ENCODE measurements at regions not wholly inside any gene's neighbourhood (a gene's known extent, or its start where the extent isn't known, plus 50 kb on each side); places are given as distances from the start of the nearest gene placed in this dataset.

DNA sequence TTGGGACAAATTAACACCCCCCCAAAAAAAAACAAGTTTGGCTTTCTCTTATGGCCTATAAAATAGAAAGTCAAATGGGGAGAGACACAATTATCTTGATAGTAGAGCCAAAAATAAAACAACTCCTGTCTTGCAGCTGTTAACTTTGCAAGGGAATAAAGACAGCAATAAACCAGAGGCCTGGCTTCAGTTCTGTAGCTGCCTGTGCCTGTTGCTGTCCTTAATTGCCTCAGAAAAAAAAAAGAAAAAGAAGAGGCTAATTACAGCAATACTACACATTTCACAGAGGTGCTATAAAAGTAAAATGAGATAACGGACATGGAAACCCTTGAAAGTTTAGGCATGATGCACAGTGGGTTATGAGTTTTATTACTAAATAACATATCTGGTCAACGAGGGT is 170.7 kb upstream of the IRX1 start:
- DNase-seq (ENCODE audit: low read depth in 1 of 2, low spot score in 1 of 2) (no peak), FAIRE-seq (no peak), ATAC-seq (no peak)
- Histone ChIP-seq H3K4me1 (no peaks in the 10 kb centered on the region), H3K4me2 (no peak overlapping the region), H3K4me3 (no peak overlapping the region), H3K9me3 (no peaks in the 10 kb centered on the region; the same call in 2 of the 3 replicates), H3K27ac (no peak overlapping the region)
- WGBS (ENCODE audit: missing lambda C conversion rate), result 13% methylated on average over 2 of the region's 2 CpGs
- ChIA-PET CTCF (no interaction called here), POLR2A (no interaction called here)
- no peak for TF ChIP-seq ZSCAN20 (CRISPR knock-in tag; IDR thresholded peaks at IDR 0.05)
- TF ChIP-seq, protein P1, sequence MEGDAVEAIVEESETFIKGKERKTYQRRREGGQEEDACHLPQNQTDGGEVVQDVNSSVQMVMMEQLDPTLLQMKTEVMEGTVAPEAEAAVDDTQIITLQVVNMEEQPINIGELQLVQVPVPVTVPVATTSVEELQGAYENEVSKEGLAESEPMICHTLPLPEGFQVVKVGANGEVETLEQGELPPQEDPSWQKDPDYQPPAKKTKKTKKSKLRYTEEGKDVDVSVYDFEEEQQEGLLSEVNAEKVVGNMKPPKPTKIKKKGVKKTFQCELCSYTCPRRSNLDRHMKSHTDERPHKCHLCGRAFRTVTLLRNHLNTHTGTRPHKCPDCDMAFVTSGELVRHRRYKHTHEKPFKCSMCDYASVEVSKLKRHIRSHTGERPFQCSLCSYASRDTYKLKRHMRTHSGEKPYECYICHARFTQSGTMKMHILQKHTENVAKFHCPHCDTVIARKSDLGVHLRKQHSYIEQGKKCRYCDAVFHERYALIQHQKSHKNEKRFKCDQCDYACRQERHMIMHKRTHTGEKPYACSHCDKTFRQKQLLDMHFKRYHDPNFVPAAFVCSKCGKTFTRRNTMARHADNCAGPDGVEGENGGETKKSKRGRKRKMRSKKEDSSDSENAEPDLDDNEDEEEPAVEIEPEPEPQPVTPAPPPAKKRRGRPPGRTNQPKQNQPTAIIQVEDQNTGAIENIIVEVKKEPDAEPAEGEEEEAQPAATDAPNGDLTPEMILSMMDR (IDR thresholded peaks at IDR 0.05), result no peak

DNA sequence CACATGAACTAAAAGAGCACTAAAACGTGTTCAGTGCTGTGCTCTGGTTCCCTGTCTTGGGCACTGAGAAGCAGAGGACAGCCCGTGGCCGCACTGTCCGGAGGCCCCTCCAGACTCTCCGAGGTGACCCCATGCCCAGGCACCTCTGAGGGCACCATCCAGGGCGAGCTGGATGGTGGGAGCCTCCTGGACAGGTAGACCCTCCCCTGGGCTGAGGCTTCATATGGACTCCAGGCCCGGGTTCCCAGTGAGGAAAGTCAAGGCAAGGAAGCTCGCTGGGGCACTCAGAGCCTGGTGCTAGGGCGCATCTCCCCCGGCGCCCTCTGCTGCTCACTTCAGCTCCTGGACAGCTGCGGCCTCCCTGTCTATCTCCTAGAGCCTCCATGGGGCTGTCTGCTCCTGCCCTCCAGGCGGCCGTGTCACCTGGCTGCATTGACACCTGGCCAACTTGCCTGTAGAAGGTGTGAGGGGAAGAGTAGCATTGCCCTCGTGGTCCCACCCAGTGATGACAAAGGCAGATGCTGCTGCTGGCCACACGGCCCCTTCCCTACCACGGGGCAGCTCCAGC is 178.2 kb upstream of the IRX1 start:
- ChIA-PET POLR2A (no interaction called here), CTCF (no interaction called here)
- no peak for TF ChIP-seq REST (IDR thresholded peaks at IDR 0.05)
- no peak for TF ChIP-seq FOXS1 (CRISPR knock-in tag; IDR thresholded peaks at IDR 0.05)
- no peak for TF ChIP-seq EHMT2 (IDR thresholded peaks at IDR 0.05; ENCODE audit: low read depth)
- no peak for TF ChIP-seq BHLHE40 (IDR thresholded peaks at IDR 0.05; ENCODE audit: low read depth, low read length)
- TF ChIP-seq MAZ (IDR thresholded peaks at IDR 0.05; ENCODE audit: borderline replicate concordance, low read depth, low read length), result no peak
- 17% methylated on average over 13 of the region's 17 CpGs for WGBS (ENCODE audit: missing lambda C conversion rate)
- no peak overlapping the region for H3K4me3 ChIP-seq
- H3K4me2 ChIP-seq, result no peak overlapping the region
- ATAC-seq, result no peak
- H3K27ac ChIP-seq, result no peak overlapping the region
- no peak for DNase-seq (ENCODE audit: low read depth in 1 of 2, low spot score in 1 of 2)
- peaks cover 2% of the 10 kb centered on the region; the same call in 1 of the 3 replicates for H3K9me3 ChIP-seq
- no peaks in the 10 kb centered on the region for H3K4me1 ChIP-seq
- no peak for FAIRE-seq

DNA sequence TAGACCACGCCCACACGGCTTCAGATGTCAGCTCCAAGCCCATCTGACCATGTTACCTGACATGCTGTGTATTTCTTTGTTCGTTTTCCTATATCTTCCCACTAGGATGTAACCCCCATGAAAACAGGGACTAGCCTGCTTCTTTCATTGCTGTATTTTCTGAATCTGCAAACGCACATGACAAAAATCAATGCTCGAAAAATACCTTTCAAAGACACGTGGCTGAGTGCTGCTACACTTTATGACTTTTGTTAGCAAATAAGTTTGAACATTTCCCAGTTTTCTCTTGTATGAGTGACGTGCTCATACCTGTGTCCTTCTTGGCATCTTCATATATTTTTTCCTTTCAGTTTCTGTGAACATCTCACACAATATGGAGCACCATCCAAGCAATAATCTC is 181.3 kb upstream of the IRX1 start:
- H3K4me3 ChIP-seq, result no peak overlapping the region
- WGBS (ENCODE audit: missing lambda C conversion rate), result 2% methylated on average over 7 of the region's 7 CpGs
- ATAC-seq, result no peak
- CTCF ChIA-PET, result no interaction called here
- POLR2A ChIA-PET, result no interaction called here
- no peaks in the 10 kb centered on the region for H3K4me1 ChIP-seq
- no peak for FAIRE-seq
- H3K9me3 ChIP-seq, result 0 out of 3 replicates have a peak, but pooled peaks cover 5% of the 10 kb centered on the region
- no peak overlapping the region for H3K4me2 ChIP-seq
- TF ChIP-seq CBX2 (IDR thresholded peaks at IDR 0.05; ENCODE audit: borderline replicate concordance, low read depth) (no peak), RNF2 (IDR thresholded peaks at IDR 0.05; ENCODE audit: borderline replicate concordance, low read depth) (no peak), NFE2L2 (conservative IDR thresholded peaks at IDR 0.05; ENCODE audit: low read length) (no peak), HOXA7 (CRISPR knock-in tag; IDR thresholded peaks at IDR 0.05) (no peak), ESRRA (IDR thresholded peaks at IDR 0.05; ENCODE audit: borderline replicate concordance, low read length) (no peak), HEYL (CRISPR knock-in tag; IDR thresholded peaks at IDR 0.05) (no peak), GATA3 (IDR thresholded peaks at IDR 0.05; ENCODE audit: borderline replicate concordance) (no peak), RFX5 (IDR thresholded peaks at IDR 0.05) (no peak), EP300 (IDR thresholded peaks at IDR 0.05) (no peak), MYC (IDR thresholded peaks at IDR 0.05; ENCODE audit: borderline replicate concordance, low read length) (no peak), TP53 (CRISPR knock-in tag; IDR thresholded peaks at IDR 0.05) (no peak)
- TF ChIP-seq, protein P1 (IDR thresholded peaks at IDR 0.05), result no peak
- H3K27ac ChIP-seq, result no peak overlapping the region
- no peak for DNase-seq (ENCODE audit: low read depth in 1 of 2, low spot score in 1 of 2)

All from A549 (cell line).